A673 (cell line): ENCODE measurements at regions not wholly inside any gene's neighbourhood (a gene's known extent, or its start where the extent isn't known, plus 50 kb on each side); places are given as distances from the start of the nearest gene placed in this dataset.
A peak's percentile ranks its signal among the peaks of the same experiment; 100 is the strongest.
"Not testable (repeated sequence)": the region's sequence is repeated elsewhere in the genome, so short reads cannot be mapped to it uniquely, and the experiment has no call there.

Experiments used
- BruUV-seq: library from RNA; stranded (reverse); fragments of 400-500 nt; replicated peaks from 2 replicates; lab custom pipeline; 2021; lab: Mats Ljungman, UMichigan
- CTCF ChIA-PET: fragments of 300-600 bp; sonication (Branson Sonifier 250); formaldehyde crosslinking; loops from one replicate; lab custom pipeline; 2022; ENCODE audit warnings: antibody characterized with exemption; lab: Charles Lee
- POLR2A ChIA-PET: fragments of 300-600 bp; sonication (Branson Sonifier 250); formaldehyde crosslinking; loops from one replicate; lab custom pipeline; 2022; ENCODE audit warnings: antibody characterized with exemption; ENCODE audit not compliant: low non-redundant PET; lab: Charles Lee
- DNase-seq: peaks from one replicate; pipeline ENCODE4 v3.0.0-alpha.2; 2015; ENCODE audit warnings: low spot score
- H3K27ac ChIP-seq: fragments of 200-600 bp; sonication (generic); 2 replicates; pipeline ENCODE4 v1.5.1; 2016; ENCODE audit warnings: mixed run types, low read depth, mild to moderate bottlenecking, mixed read lengths, antibody characterized with exemption, low read length; ENCODE audit not compliant: poor library complexity, severe bottlenecking
- H3K27me3 ChIP-seq: fragments of 200-600 bp; sonication (generic); replicated peaks from 2 replicates; pipeline ENCODE4 v1.6.1; 2017; ENCODE audit warnings: mixed run types, low read depth, mild to moderate bottlenecking, mixed read lengths, antibody characterized with exemption, low read length; ENCODE audit not compliant: insufficient read depth, poor library complexity
- H3K36me3 ChIP-seq: fragments of 200-600 bp; sonication (generic); 2 replicates; pipeline ENCODE4 v1.6.1; 2016; ENCODE audit warnings: mixed run types, mild to moderate bottlenecking, mixed read lengths, antibody characterized with exemption, low read length; ENCODE audit not compliant: insufficient read depth, poor library complexity, severe bottlenecking
- H3K4me1 ChIP-seq: fragments of 200-600 bp; sonication (generic); 2 replicates; pipeline ENCODE4 v1.6.1; 2017; ENCODE audit warnings: mixed run types, mild to moderate bottlenecking, mixed read lengths, antibody characterized with exemption, low read length; ENCODE audit not compliant: insufficient read depth, poor library complexity, severe bottlenecking
- H3K4me3 ChIP-seq: fragments of 200-600 bp; sonication (generic); 2 replicates; pipeline ENCODE4 v1.5.1; 2016; ENCODE audit warnings: low read depth, mixed run types, mild to moderate bottlenecking, mixed read lengths, low read length; ENCODE audit not compliant: poor library complexity, severe bottlenecking
- H3K9me3 ChIP-seq: fragments of 200-600 bp; sonication (generic); 2 replicates; pipeline ENCODE4 v1.6.1; 2016; ENCODE audit warnings: mixed run types, low read depth, mild to moderate bottlenecking, mixed read lengths, antibody characterized with exemption, low read length; ENCODE audit not compliant: poor library complexity, severe bottlenecking
- EZH2 ChIP-seq: fragments of 200-600 bp; sonication (generic); IDR thresholded peaks from 2 replicates; pipeline ENCODE4 v1.6.1; 2017; ENCODE audit warnings: borderline replicate concordance, low read depth, mild to moderate bottlenecking, mixed read lengths, antibody characterized with exemption, low read length; ENCODE audit not compliant: poor library complexity, severe bottlenecking
- intact Hi-C: fragments of 100-400 bp; cut with micrococcal nuclease; formaldehyde crosslinking; loops from one replicate; pipeline ENCODE4 v1.10.0; 2022; ENCODE audit not compliant: unreplicated experiment
- TF ChIP-seq, protein P1 (sequence below): fragments of 300-800, 200-600 bp; sonication (generic); conservative IDR thresholded peaks from 2 replicates; pipeline ENCODE4 v1.5.1; 2017; ENCODE audit warnings: low read depth, mild to moderate bottlenecking, antibody characterized with exemption, low read length, moderate library complexity, mixed read lengths

DNA sequence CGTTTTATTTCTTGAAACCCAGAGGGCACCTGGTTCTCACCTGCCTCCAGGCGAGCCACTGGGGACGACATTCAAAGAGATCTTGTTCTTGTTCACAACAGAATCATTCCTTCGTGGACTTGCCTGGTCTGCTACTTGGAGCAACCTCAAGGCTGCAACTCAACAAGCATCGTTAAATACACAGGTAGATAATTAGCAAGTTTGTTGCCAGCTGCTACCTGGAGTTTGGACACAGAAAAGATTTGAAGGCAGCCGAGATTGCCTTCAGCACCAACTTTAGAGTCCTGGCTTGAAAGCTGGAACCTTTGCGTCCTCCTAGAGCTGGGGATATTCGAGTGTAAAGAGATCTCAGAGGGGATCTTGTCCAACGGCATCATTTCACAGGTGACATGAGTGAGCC, 89.6 kb upstream of the C7orf33 start:
- BruUV-seq, result no TSS peak
- H3K27me3 ChIP-seq, result no peaks in the 10 kb centered on the region
- POLR2A ChIA-PET, result no interaction called here
- CTCF ChIA-PET, result no interaction called here
- H3K9me3 ChIP-seq, result no peaks in the 10 kb centered on the region
- H3K4me1 ChIP-seq, result no peaks in the 10 kb centered on the region
- H3K27ac ChIP-seq, result no peak overlapping the region
- DNase-seq, result no peak
- TF ChIP-seq, protein P1, sequence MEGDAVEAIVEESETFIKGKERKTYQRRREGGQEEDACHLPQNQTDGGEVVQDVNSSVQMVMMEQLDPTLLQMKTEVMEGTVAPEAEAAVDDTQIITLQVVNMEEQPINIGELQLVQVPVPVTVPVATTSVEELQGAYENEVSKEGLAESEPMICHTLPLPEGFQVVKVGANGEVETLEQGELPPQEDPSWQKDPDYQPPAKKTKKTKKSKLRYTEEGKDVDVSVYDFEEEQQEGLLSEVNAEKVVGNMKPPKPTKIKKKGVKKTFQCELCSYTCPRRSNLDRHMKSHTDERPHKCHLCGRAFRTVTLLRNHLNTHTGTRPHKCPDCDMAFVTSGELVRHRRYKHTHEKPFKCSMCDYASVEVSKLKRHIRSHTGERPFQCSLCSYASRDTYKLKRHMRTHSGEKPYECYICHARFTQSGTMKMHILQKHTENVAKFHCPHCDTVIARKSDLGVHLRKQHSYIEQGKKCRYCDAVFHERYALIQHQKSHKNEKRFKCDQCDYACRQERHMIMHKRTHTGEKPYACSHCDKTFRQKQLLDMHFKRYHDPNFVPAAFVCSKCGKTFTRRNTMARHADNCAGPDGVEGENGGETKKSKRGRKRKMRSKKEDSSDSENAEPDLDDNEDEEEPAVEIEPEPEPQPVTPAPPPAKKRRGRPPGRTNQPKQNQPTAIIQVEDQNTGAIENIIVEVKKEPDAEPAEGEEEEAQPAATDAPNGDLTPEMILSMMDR, result no peak
- intact Hi-C loops, result no loop called here
- no peak overlapping the region for H3K4me3 ChIP-seq
- no peaks in the 10 kb centered on the region for H3K36me3 ChIP-seq

GRCh38 chr7:148503900-148504487, 86.6 kb upstream of the C7orf33 start:
- intact Hi-C loops, result loop anchor here (1.0 kb wide), 1 partner anchor 459 kb away; no protein-coding TSS in a partner anchor
- no peak overlapping the region for H3K27ac ChIP-seq
- peak; percentile 57 for DNase-seq
- H3K4me3 ChIP-seq, result no peak overlapping the region
- no peaks in the 10 kb centered on the region for H3K9me3 ChIP-seq
- BruUV-seq, result no TSS peak
- POLR2A ChIA-PET, result no interaction called here
- H3K27me3 ChIP-seq, result no peaks in the 10 kb centered on the region
- CTCF ChIA-PET, result no interaction called here
- no peaks in the 10 kb centered on the region for H3K36me3 ChIP-seq
- no peaks in the 10 kb centered on the region for H3K4me1 ChIP-seq
- no peak for TF ChIP-seq EZH2
- TF ChIP-seq, protein P1, result peak; percentile 82

DNA sequence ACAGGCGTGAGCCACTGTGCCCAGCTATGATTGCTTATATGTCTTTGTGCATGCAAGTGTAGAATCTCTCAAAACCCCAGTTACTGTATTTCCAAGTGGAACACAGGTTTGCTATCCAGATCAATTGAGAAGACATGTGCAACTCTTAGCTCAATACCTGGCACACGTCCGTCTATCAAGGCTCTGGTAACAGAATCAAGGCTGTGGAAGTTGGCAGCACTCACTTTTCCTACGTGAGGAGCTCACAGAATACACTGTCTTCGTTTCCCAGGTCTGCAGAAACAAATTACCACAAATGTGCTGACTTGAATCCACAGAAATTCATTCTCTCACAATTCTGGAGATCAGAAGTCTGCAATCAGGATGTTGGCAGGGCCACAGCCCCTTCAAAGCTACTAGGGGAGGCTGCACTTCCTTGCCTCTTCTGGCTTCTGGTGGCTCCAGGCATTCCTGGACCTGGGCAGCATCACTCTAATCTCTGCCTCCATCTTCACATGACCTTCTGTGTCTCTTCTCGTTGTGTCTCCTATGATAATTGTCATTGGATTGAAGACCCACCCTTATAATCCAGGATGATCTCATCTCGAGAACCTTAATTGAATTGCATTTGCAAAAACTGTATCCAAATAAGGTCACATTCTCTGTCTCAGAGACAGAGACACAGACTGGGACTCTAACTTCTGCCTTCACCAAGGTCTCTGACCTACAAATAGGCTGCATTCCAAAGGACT, 84.8 kb upstream of the C7orf33 start:
- ChIA-PET CTCF (interaction anchor here (0.6 kb wide), 3 partner anchors 41 to 510 kb away, joined by 3 to 5 read pairs (median 3); no protein-coding TSS in a partner anchor), POLR2A (no interaction called here)
- no TSS peak for BruUV-seq

DNA sequence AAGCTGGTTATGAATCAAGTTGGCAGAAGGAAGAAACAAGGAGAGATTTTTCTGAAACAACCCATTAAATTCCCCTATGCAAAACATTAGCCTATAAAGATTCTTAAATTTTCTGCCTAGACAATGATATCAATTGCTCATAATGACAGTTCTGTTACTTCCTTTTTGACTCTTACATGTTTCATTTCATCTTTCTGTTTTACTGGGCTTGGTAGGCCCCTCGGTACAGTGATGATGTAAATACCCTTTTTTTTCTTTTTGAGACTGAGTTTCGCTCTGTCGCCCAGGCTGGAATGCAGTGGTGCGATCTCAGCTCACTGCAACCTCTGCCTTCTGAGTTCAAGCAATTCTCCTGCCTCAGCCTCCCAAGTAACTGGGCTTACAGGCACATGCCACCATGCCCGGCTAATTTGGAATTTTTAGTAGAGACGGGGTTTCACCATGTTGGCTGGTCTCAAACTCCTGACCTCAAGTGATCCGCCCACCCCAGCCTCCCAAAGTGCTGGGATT, 83.4 kb upstream of the C7orf33 start:
- H3K9me3 ChIP-seq, POLR2A ChIA-PET, H3K36me3 ChIP-seq, DNase-seq, intact Hi-C loops, H3K4me1 ChIP-seq, CTCF ChIA-PET, H3K4me3 ChIP-seq, H3K27me3 ChIP-seq, BruUV-seq, H3K27ac ChIP-seq: not testable (repeated sequence)

More for the DNA sequence above, 84.8 kb upstream of the C7orf33 start:
- Histone ChIP-seq H3K27ac (no peak overlapping the region), H3K27me3 (no peaks in the 10 kb centered on the region), H3K4me3 (no peak overlapping the region), H3K36me3 (no peaks in the 10 kb centered on the region), H3K9me3 (no peaks in the 10 kb centered on the region), H3K4me1 (no peaks in the 10 kb centered on the region)
- TF ChIP-seq EZH2, result no peak
- TF ChIP-seq, protein P1, result no peak
- intact Hi-C loops, result no loop called here
- no peak for DNase-seq
